Activated CD8-positive, alpha-beta T cell treated with anti-CD3 and anti-CD28 coated beads for 36 hours (primary cell): ENCODE measurements at regions not wholly inside any gene's neighbourhood (a gene's known extent, or its start where the extent isn't known, plus 50 kb on each side); places are given as distances from the start of the nearest gene placed in this dataset.

Source experiments
- ATAC-seq: fragments of 200-7000 bp; cut with Tn5 transposase; one replicate; pipeline ENCODE4 v1.10.0; 2021; ENCODE audit warnings: mild to moderate bottlenecking, moderate library complexity
- CTCF ChIA-PET: fragments of 350-600 bp; sonication (Branson Sonifier 250); formaldehyde crosslinking; loops from one replicate; lab custom pipeline; 2021; ENCODE audit warnings: antibody characterized with exemption; lab: Charles Lee
- POLR2A ChIA-PET: fragments of 350-600 bp; sonication (Branson Sonifier 250); formaldehyde crosslinking; loops from one replicate; lab custom pipeline; 2021; ENCODE audit warnings: antibody characterized with exemption; lab: Charles Lee
- DNase-seq: peaks from one replicate; pipeline ENCODE4 v3.0.0-alpha.2; 2020
- H3K27ac Mint-ChIP-seq: one replicate; pipeline ENCODE4 v1.8.0; 2021; ENCODE audit warnings: mild to moderate bottlenecking, mixed read lengths
- H3K27me3 Mint-ChIP-seq: one replicate; pipeline ENCODE4 v1.8.0; 2021; ENCODE audit warnings: mixed read lengths
- H3K36me3 Mint-ChIP-seq: one replicate; pipeline ENCODE4 v1.8.0; 2021; ENCODE audit warnings: low read depth, mixed read lengths
- H3K4me1 Mint-ChIP-seq: one replicate; pipeline ENCODE4 v1.8.0; 2021; ENCODE audit warnings: low read depth, mixed read lengths
- H3K4me3 Mint-ChIP-seq: one replicate; pipeline ENCODE4 v1.8.0; 2021; ENCODE audit warnings: mild to moderate bottlenecking, moderate library complexity, mixed read lengths
- H3K9me3 Mint-ChIP-seq: one replicate; pipeline ENCODE4 v1.8.0; 2021; ENCODE audit warnings: mixed read lengths
- intact Hi-C: fragments of 100-400 bp; cut with micrococcal nuclease; formaldehyde crosslinking; loops from one replicate; pipeline ENCODE4 v1.10.0; 2022
- TF ChIP-seq, protein P1 (sequence below): fragments of 200-600 bp; IDR thresholded peaks from one replicate; pipeline ENCODE4 v1.8.0; 2022; ENCODE audit warnings: antibody characterized with exemption, mild to moderate bottlenecking

DNA sequence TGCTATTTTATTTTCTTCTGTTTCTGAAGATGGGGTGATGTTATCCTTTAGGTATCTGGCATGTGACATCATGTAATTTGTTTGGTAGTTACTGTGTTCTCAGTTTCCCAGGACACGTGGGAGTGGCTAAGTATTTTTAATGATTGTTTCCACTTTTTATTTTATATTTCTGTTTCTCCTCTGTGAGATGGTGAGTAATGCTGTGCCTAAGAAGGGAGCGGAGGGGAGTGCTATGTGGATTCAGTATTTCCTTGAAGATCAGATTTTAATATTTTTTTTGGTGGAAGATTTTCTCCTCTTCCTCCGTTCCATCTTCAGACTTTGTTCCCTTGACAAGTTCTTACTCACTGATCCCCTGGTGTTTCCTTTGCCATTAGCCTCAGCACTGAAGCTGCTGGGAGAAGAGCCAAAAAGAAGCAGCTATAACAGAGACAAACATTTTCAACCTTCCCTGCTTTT, 180.0 kb upstream of the MMADHC start:
- H3K27me3 Mint-ChIP-seq = peaks cover 1% of the 10 kb centered on the region
- CTCF ChIA-PET = no interaction called here
- intact Hi-C loops = no loop called here
- H3K4me3 Mint-ChIP-seq = no peak overlapping the region
- DNase-seq (no peak), ATAC-seq (no peak)
- no peaks in the 10 kb centered on the region for H3K36me3 Mint-ChIP-seq
- TF ChIP-seq, protein P1, sequence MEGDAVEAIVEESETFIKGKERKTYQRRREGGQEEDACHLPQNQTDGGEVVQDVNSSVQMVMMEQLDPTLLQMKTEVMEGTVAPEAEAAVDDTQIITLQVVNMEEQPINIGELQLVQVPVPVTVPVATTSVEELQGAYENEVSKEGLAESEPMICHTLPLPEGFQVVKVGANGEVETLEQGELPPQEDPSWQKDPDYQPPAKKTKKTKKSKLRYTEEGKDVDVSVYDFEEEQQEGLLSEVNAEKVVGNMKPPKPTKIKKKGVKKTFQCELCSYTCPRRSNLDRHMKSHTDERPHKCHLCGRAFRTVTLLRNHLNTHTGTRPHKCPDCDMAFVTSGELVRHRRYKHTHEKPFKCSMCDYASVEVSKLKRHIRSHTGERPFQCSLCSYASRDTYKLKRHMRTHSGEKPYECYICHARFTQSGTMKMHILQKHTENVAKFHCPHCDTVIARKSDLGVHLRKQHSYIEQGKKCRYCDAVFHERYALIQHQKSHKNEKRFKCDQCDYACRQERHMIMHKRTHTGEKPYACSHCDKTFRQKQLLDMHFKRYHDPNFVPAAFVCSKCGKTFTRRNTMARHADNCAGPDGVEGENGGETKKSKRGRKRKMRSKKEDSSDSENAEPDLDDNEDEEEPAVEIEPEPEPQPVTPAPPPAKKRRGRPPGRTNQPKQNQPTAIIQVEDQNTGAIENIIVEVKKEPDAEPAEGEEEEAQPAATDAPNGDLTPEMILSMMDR = no peak
- H3K9me3 Mint-ChIP-seq = peaks cover 2% of the 10 kb centered on the region
- no peak overlapping the region for H3K27ac Mint-ChIP-seq
- H3K4me1 Mint-ChIP-seq = no peaks in the 10 kb centered on the region
- POLR2A ChIA-PET = no interaction called here

DNA sequence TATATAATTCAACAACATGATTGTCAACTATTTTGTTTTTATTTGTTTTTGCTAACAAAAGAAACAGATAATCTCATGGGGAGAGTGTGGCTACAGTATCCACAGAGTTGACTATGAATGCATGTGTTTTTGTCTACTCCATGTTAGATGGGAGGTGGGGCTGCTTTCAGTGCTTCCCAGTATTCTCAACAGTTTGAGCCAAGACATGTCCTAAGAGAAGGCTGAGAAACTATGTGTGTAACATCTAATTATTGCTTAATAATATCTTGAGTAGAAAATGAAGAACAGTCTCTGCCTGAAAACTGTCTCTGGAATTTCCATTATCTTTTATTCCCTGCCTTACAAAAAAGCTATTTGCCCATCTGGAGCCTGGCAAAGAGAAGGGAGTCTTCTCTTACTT, 178.8 kb upstream of the MMADHC start:
- Mint-ChIP-seq H3K27me3 (peaks cover 1% of the 10 kb centered on the region), H3K27ac (no peak overlapping the region), H3K4me1 (no peaks in the 10 kb centered on the region), H3K36me3 (no peaks in the 10 kb centered on the region), H3K9me3 (peaks cover 2% of the 10 kb centered on the region), H3K4me3 (no peak overlapping the region)
- DNase-seq (no peak), ATAC-seq (no peak)
- ChIA-PET CTCF (no interaction called here), POLR2A (no interaction called here)
- TF ChIP-seq, protein P1 = no peak
- intact Hi-C loops = no loop called here

DNA sequence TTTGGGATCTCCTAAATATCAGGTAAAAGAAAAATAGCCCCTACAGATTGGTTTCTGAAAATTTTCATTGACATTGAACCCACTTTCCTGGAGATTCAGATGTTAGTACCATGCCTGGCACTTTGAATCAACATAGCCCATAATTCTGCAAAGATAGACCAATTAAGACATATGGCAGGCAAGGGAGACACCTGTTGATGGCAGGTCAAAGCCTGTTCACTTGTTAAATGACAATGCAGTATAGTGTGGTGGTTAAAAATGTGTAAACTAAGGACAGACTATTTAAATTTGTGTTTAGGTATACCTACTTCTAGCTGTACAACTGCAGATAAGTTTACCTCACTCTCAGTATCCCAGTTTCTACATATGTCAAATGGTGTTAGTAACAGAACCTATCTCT, 178.1 kb upstream of the MMADHC start:
- TF ChIP-seq, protein P1 = no peak

DNA sequence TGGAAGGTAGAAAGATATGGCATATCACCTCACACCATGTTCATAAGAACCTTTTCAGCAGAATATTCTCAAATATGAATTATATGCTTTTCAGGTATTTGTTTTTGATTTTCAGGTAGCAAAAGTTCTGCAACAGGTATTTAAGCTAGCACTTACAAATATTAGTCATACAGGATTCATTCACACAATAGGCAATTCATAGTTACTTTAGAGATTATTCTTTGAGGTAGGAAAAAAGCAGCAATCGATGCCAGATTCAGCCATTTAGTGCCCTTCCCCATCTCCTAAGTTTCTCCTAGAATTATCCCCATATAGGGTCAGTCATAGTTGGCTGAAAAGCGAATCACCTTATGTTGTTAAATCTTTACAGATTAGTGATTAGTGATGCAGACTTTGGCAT, 177.4 kb upstream of the MMADHC start:
- Mint-ChIP-seq H3K27ac (no peak overlapping the region), H3K4me3 (no peak overlapping the region), H3K9me3 (peaks cover 2% of the 10 kb centered on the region), H3K36me3 (no peaks in the 10 kb centered on the region), H3K4me1 (no peaks in the 10 kb centered on the region), H3K27me3 (peaks cover 1% of the 10 kb centered on the region)
- no peak for ATAC-seq
- TF ChIP-seq, protein P1 = no peak
- POLR2A ChIA-PET = no interaction called here
- no peak for DNase-seq
- CTCF ChIA-PET = no interaction called here
- intact Hi-C loops = no loop called here

More for the DNA sequence above, 178.1 kb upstream of the MMADHC start:
- ATAC-seq (no peak), DNase-seq (no peak)
- peaks cover 1% of the 10 kb centered on the region for H3K27me3 Mint-ChIP-seq
- no peaks in the 10 kb centered on the region for H3K4me1 Mint-ChIP-seq
- intact Hi-C loops = no loop called here
- H3K9me3 Mint-ChIP-seq = peaks cover 2% of the 10 kb centered on the region
- no peak overlapping the region for H3K27ac Mint-ChIP-seq
- H3K4me3 Mint-ChIP-seq = no peak overlapping the region
- POLR2A ChIA-PET = no interaction called here
- no peaks in the 10 kb centered on the region for H3K36me3 Mint-ChIP-seq
- CTCF ChIA-PET = no interaction called here

DNA sequence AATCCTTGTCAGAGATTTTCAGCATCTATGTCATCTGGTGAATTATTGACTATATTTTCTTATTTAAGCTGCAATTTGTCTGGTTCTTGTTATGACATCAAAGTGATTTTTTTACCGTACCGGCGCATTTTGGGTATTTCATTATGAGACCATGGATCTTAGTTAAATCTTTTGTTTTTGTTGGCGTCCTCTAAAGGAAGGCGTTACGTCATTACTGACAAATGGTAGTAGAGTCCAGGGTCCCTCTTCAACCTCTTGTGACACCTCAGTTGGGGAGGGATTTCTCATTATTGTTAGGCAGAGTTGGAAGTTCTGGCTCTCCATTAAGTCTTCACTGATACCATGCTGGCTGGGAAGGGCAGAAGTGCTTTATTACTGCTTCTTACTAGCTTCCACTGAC, 175.8 kb upstream of the MMADHC start:
- TF ChIP-seq, protein P1 = no peak
- ChIA-PET CTCF (no interaction called here), POLR2A (no interaction called here)
- Mint-ChIP-seq H3K27ac (no peak overlapping the region), H3K4me3 (no peak overlapping the region), H3K27me3 (no peaks in the 10 kb centered on the region), H3K9me3 (peaks cover 4% of the 10 kb centered on the region), H3K4me1 (no peaks in the 10 kb centered on the region), H3K36me3 (no peaks in the 10 kb centered on the region)
- ATAC-seq (no peak), DNase-seq (no peak)
- intact Hi-C loops = no loop called here
